ENCODE measurements at regions not wholly inside any gene's neighbourhood (a gene's known extent, or its start where the extent isn't known, plus 50 kb on each side); places are given as distances from the start of the nearest gene placed in this dataset.

- Histone ChIP-seq H3K4me1 (ENCODE audit: low read length) (no peaks in the 10 kb centered on the region), H3K79me2 (ENCODE audit: low read length) (no peaks in the 10 kb centered on the region), H3K4me2 (ENCODE audit: low read depth, low read length, poor library complexity, severe bottlenecking) (no peak overlapping the region), H3K27me3 (ENCODE audit: low read length) (no peaks in the 10 kb centered on the region), H3K9me3 (ENCODE audit: low read length) (no peaks in the 10 kb centered on the region), H4K20me1 (ENCODE audit: insufficient read depth, low read depth, low read length) (no peaks in the 10 kb centered on the region), H3K4me3 (ENCODE audit: low read length) (no peak overlapping the region), H3K9ac (ENCODE audit: low read length) (no peak overlapping the region), H3K27ac (ENCODE audit: low read length) (no peak overlapping the region), H2AFZ (ENCODE audit: low read length) (no peak overlapping the region), H3K36me3 (ENCODE audit: insufficient read depth, low read length) (no peaks in the 10 kb centered on the region), H3K9me2 (replicated peaks; ENCODE audit: insufficient read depth, low read length) (peaks cover 4% of the 10 kb centered on the region; the same call in 1 of the 2 replicates)
- DNase-seq: no peak
Observed at GRCh38 chr10:25661632-25662031, 272.4 kb upstream of the MYO3A start.

- Histone ChIP-seq H3K27ac (ENCODE audit: low read length) (no peak overlapping the region), H3K4me2 (ENCODE audit: low read depth, low read length, poor library complexity, severe bottlenecking) (no peak overlapping the region), H3K4me3 (ENCODE audit: low read length) (no peak overlapping the region), H3K4me1 (ENCODE audit: low read length) (no peaks in the 10 kb centered on the region), H3K9me2 (replicated peaks; ENCODE audit: insufficient read depth, low read length) (peaks cover 4% of the 10 kb centered on the region; the same call in 1 of the 2 replicates), H3K36me3 (ENCODE audit: insufficient read depth, low read length) (no peaks in the 10 kb centered on the region), H2AFZ (ENCODE audit: low read length) (no peak overlapping the region), H4K20me1 (ENCODE audit: insufficient read depth, low read depth, low read length) (no peaks in the 10 kb centered on the region), H3K9ac (ENCODE audit: low read length) (no peak overlapping the region), H3K79me2 (ENCODE audit: low read length) (no peaks in the 10 kb centered on the region), H3K9me3 (ENCODE audit: low read length) (no peaks in the 10 kb centered on the region; the same call in 1 of the 2 replicates), H3K27me3 (ENCODE audit: low read length) (no peaks in the 10 kb centered on the region)
- DNase-seq: no peak
Observed at GRCh38 chr10:25666276-25666675, 267.8 kb upstream of the MYO3A start.

- Histone ChIP-seq H4K20me1 (ENCODE audit: insufficient read depth, low read depth, low read length) (no peaks in the 10 kb centered on the region), H3K4me3 (ENCODE audit: low read length) (no peak overlapping the region), H3K4me1 (ENCODE audit: low read length) (no peaks in the 10 kb centered on the region), H3K27me3 (ENCODE audit: low read length) (no peaks in the 10 kb centered on the region), H2AFZ (ENCODE audit: low read length) (no peak overlapping the region), H3K9me2 (replicated peaks; ENCODE audit: insufficient read depth, low read length) (no peaks in the 10 kb centered on the region), H3K9ac (ENCODE audit: low read length) (no peak overlapping the region), H3K4me2 (ENCODE audit: low read depth, low read length, poor library complexity, severe bottlenecking) (no peak overlapping the region), H3K36me3 (ENCODE audit: insufficient read depth, low read length) (no peaks in the 10 kb centered on the region), H3K27ac (ENCODE audit: low read length) (no peak overlapping the region), H3K9me3 (ENCODE audit: low read length) (0 out of 2 replicates have a peak, but pooled peaks cover 3% of the 10 kb centered on the region), H3K79me2 (ENCODE audit: low read length) (no peaks in the 10 kb centered on the region)
- no peak for DNase-seq
Observed at GRCh38 chr10:25675204-25675603, 258.8 kb upstream of the MYO3A start.

- Histone ChIP-seq H3K27ac (ENCODE audit: low read length) (no peak overlapping the region), H3K9ac (ENCODE audit: low read length) (no peak overlapping the region), H3K4me3 (ENCODE audit: low read length) (no peak overlapping the region), H3K9me3 (ENCODE audit: low read length) (0 out of 2 replicates have a peak, but pooled peaks cover 3% of the 10 kb centered on the region), H3K4me2 (ENCODE audit: low read depth, low read length, poor library complexity, severe bottlenecking) (no peak overlapping the region), H3K36me3 (ENCODE audit: insufficient read depth, low read length) (no peaks in the 10 kb centered on the region), H3K4me1 (ENCODE audit: low read length) (no peaks in the 10 kb centered on the region), H3K79me2 (ENCODE audit: low read length) (no peaks in the 10 kb centered on the region), H3K27me3 (ENCODE audit: low read length) (no peaks in the 10 kb centered on the region), H4K20me1 (ENCODE audit: insufficient read depth, low read depth, low read length) (no peaks in the 10 kb centered on the region), H3K9me2 (replicated peaks; ENCODE audit: insufficient read depth, low read length) (no peaks in the 10 kb centered on the region), H2AFZ (ENCODE audit: low read length) (no peak overlapping the region)
- no peak for DNase-seq
Observed at GRCh38 chr10:25675615-25676014, 258.4 kb upstream of the MYO3A start.

GRCh38 chr10:25678220-25678619, 255.8 kb upstream of the MYO3A start:
- Histone ChIP-seq H3K4me2 (ENCODE audit: low read depth, low read length, poor library complexity, severe bottlenecking) (no peak overlapping the region), H3K36me3 (ENCODE audit: insufficient read depth, low read length) (no peaks in the 10 kb centered on the region), H2AFZ (ENCODE audit: low read length) (no peak overlapping the region), H3K79me2 (ENCODE audit: low read length) (no peaks in the 10 kb centered on the region), H3K4me3 (ENCODE audit: low read length) (no peak overlapping the region), H3K9ac (ENCODE audit: low read length) (no peak overlapping the region), H4K20me1 (ENCODE audit: insufficient read depth, low read depth, low read length) (no peaks in the 10 kb centered on the region), H3K9me2 (replicated peaks; ENCODE audit: insufficient read depth, low read length) (no peaks in the 10 kb centered on the region), H3K27ac (ENCODE audit: low read length) (no peak overlapping the region), H3K9me3 (ENCODE audit: low read length) (0 out of 2 replicates have a peak, but pooled peaks cover 3% of the 10 kb centered on the region), H3K4me1 (ENCODE audit: low read length) (no peaks in the 10 kb centered on the region), H3K27me3 (ENCODE audit: low read length) (no peaks in the 10 kb centered on the region)
- no peak for DNase-seq

GRCh38 chr10:25678666-25679065, 255.4 kb upstream of the MYO3A start:
- Histone ChIP-seq H3K4me2 (ENCODE audit: low read depth, low read length, poor library complexity, severe bottlenecking) (no peak overlapping the region), H3K36me3 (ENCODE audit: insufficient read depth, low read length) (no peaks in the 10 kb centered on the region), H3K9ac (ENCODE audit: low read length) (no peak overlapping the region), H3K79me2 (ENCODE audit: low read length) (no peaks in the 10 kb centered on the region), H3K27ac (ENCODE audit: low read length) (no peak overlapping the region), H3K9me2 (replicated peaks; ENCODE audit: insufficient read depth, low read length) (no peaks in the 10 kb centered on the region), H3K27me3 (ENCODE audit: low read length) (no peaks in the 10 kb centered on the region), H3K4me1 (ENCODE audit: low read length) (no peaks in the 10 kb centered on the region), H3K9me3 (ENCODE audit: low read length) (0 out of 2 replicates have a peak, but pooled peaks cover 3% of the 10 kb centered on the region), H4K20me1 (ENCODE audit: insufficient read depth, low read depth, low read length) (no peaks in the 10 kb centered on the region), H2AFZ (ENCODE audit: low read length) (no peak overlapping the region), H3K4me3 (ENCODE audit: low read length) (no peak overlapping the region)
- no peak for DNase-seq

- H3K4me1 ChIP-seq (ENCODE audit: low read length): no peaks in the 10 kb centered on the region
- H3K27ac ChIP-seq (ENCODE audit: low read length): no peak overlapping the region
- no peaks in the 10 kb centered on the region for H3K27me3 ChIP-seq (ENCODE audit: low read length)
- no peaks in the 10 kb centered on the region for H3K36me3 ChIP-seq (ENCODE audit: insufficient read depth, low read length)
- no peak for DNase-seq
- no peak overlapping the region for H2AFZ ChIP-seq (ENCODE audit: low read length)
- no peaks in the 10 kb centered on the region for H3K9me3 ChIP-seq (ENCODE audit: low read length)
- H3K79me2 ChIP-seq (ENCODE audit: low read length): no peaks in the 10 kb centered on the region
- H3K9me2 ChIP-seq (replicated peaks; ENCODE audit: insufficient read depth, low read length): no peaks in the 10 kb centered on the region
- no peak overlapping the region for H3K9ac ChIP-seq (ENCODE audit: low read length)
- no peaks in the 10 kb centered on the region for H4K20me1 ChIP-seq (ENCODE audit: insufficient read depth, low read depth, low read length)
- no peak overlapping the region for H3K4me2 ChIP-seq (ENCODE audit: low read depth, low read length, poor library complexity, severe bottlenecking)
- H3K4me3 ChIP-seq (ENCODE audit: low read length): no peak overlapping the region
Observed at GRCh38 chr10:25682203-25682851, 251.7 kb upstream of the MYO3A start.

- H3K9me3 ChIP-seq (ENCODE audit: low read length): no peaks in the 10 kb centered on the region
- DNase-seq: no peak
- H3K9me2 ChIP-seq (replicated peaks; ENCODE audit: insufficient read depth, low read length): no peaks in the 10 kb centered on the region
- no peak overlapping the region for H3K4me3 ChIP-seq (ENCODE audit: low read length)
- no peaks in the 10 kb centered on the region for H3K36me3 ChIP-seq (ENCODE audit: insufficient read depth, low read length)
- H3K4me1 ChIP-seq (ENCODE audit: low read length): no peaks in the 10 kb centered on the region
- no peak overlapping the region for H2AFZ ChIP-seq (ENCODE audit: low read length)
- H3K27me3 ChIP-seq (ENCODE audit: low read length): no peaks in the 10 kb centered on the region
- no peak overlapping the region for H3K4me2 ChIP-seq (ENCODE audit: low read depth, low read length, poor library complexity, severe bottlenecking)
- H3K9ac ChIP-seq (ENCODE audit: low read length): no peak overlapping the region
- no peaks in the 10 kb centered on the region for H3K79me2 ChIP-seq (ENCODE audit: low read length)
- H4K20me1 ChIP-seq (ENCODE audit: insufficient read depth, low read depth, low read length): no peaks in the 10 kb centered on the region
- H3K27ac ChIP-seq (ENCODE audit: low read length): no peak overlapping the region
Observed at GRCh38 chr10:25683344-25683743, 250.7 kb upstream of the MYO3A start.

Data from Karpas-422 (cell line).